Activated naive CD4-positive, alpha-beta T cell treated with anti-CD3 and anti-CD28 coated beads, Interleukin-2, amount 10 ng/mL, durations not matched to agents 7 days and 5 days (primary cell): ENCODE measurements at regions not wholly inside any gene's neighbourhood (a gene's known extent, or its start where the extent isn't known, plus 50 kb on each side); places are given as distances from the start of the nearest gene placed in this dataset.
"Not testable (repeated sequence)": the region's sequence is repeated elsewhere in the genome, so short reads cannot be mapped to it uniquely, and the experiment has no call there.

Experiments
- CTCF ChIA-PET: fragments of 350-600 bp; sonication (Branson Sonifier 250); formaldehyde crosslinking; loops from one replicate; lab custom pipeline; 2021; ENCODE audit warnings: antibody characterized with exemption; lab: Charles Lee
- DNase-seq: peaks from one replicate; pipeline ENCODE4 v3.0.0-alpha.2; 2020
- H3K27ac Mint-ChIP-seq: one replicate; pipeline ENCODE4 v1.8.0; 2021; ENCODE audit warnings: mild to moderate bottlenecking, moderate library complexity, mixed read lengths
- H3K27me3 Mint-ChIP-seq: one replicate; pipeline ENCODE4 v1.8.0; 2021; ENCODE audit warnings: mild to moderate bottlenecking, mixed read lengths
- H3K36me3 Mint-ChIP-seq: one replicate; pipeline ENCODE4 v1.8.0; 2021; ENCODE audit warnings: mixed read lengths
- H3K4me1 Mint-ChIP-seq: one replicate; pipeline ENCODE4 v1.8.0; 2021; ENCODE audit warnings: mixed read lengths
- H3K4me3 Mint-ChIP-seq: one replicate; pipeline ENCODE4 v1.8.0; 2021; ENCODE audit warnings: mild to moderate bottlenecking, moderate library complexity, mixed read lengths
- H3K9me3 Mint-ChIP-seq: one replicate; pipeline ENCODE4 v1.8.0; 2021; ENCODE audit warnings: mixed read lengths

GRCh38 chr2:192535956-192536921, 341.5 kb upstream of the TMEFF2 start:
- H3K4me1 Mint-ChIP-seq, result no peaks in the 10 kb centered on the region
- CTCF ChIA-PET, result interaction anchor here (0.8 kb wide), 1 partner anchor 7 kb away, joined by 3 read pairs; no protein-coding TSS in a partner anchor
- no peak overlapping the region for H3K4me3 Mint-ChIP-seq

GRCh38 chr2:192534072-192534471, 339.3 kb upstream of the TMEFF2 start:
- CTCF ChIA-PET, result no interaction called here
- no peak overlapping the region for H3K27ac Mint-ChIP-seq
- H3K36me3 Mint-ChIP-seq, result no peaks in the 10 kb centered on the region
- H3K27me3 Mint-ChIP-seq, result no peaks in the 10 kb centered on the region
- no peak for DNase-seq
- H3K9me3 Mint-ChIP-seq, result peaks cover 2% of the 10 kb centered on the region
- H3K4me1 Mint-ChIP-seq, result no peaks in the 10 kb centered on the region
- no peak overlapping the region for H3K4me3 Mint-ChIP-seq

More at GRCh38 chr2:192535956-192536921, 341.5 kb upstream of the TMEFF2 start:
- Mint-ChIP-seq H3K36me3 (no peaks in the 10 kb centered on the region), H3K27ac (no peak overlapping the region), H3K9me3 (no peaks in the 10 kb centered on the region), H3K27me3 (no peaks in the 10 kb centered on the region)
- DNase-seq, result no peak

- DNase-seq, CTCF ChIA-PET, H3K27ac Mint-ChIP-seq, H3K27me3 Mint-ChIP-seq, H3K4me3 Mint-ChIP-seq, H3K4me1 Mint-ChIP-seq, H3K36me3 Mint-ChIP-seq: not testable (repeated sequence)
- H3K9me3 Mint-ChIP-seq, result peaks cover 14% of the 10 kb centered on the region
These were observed 330.0 kb upstream of the TMEFF2 start for GRCh38 chr2:192524642-192525251.

GRCh38 chr2:192524214-192524613, 329.5 kb upstream of the TMEFF2 start:
- DNase-seq, H3K27me3 Mint-ChIP-seq, CTCF ChIA-PET, H3K36me3 Mint-ChIP-seq, H3K4me3 Mint-ChIP-seq, H3K4me1 Mint-ChIP-seq, H3K27ac Mint-ChIP-seq: not testable (repeated sequence)
- H3K9me3 Mint-ChIP-seq, result peaks cover 14% of the 10 kb centered on the region

- Mint-ChIP-seq H3K27ac (no peak overlapping the region), H3K4me1 (no peaks in the 10 kb centered on the region)
- CTCF ChIA-PET, result no interaction called here
These were observed 321.2 kb upstream of the TMEFF2 start for GRCh38 chr2:192515937-192516336.

GRCh38 chr2:192513575-192513974, 318.8 kb upstream of the TMEFF2 start:
- Mint-ChIP-seq H3K9me3 (no peaks in the 10 kb centered on the region), H3K27me3 (no peaks in the 10 kb centered on the region), H3K27ac (no peak overlapping the region), H3K4me3 (no peak overlapping the region), H3K4me1 (no peaks in the 10 kb centered on the region), H3K36me3 (no peaks in the 10 kb centered on the region)
- no peak for DNase-seq
- CTCF ChIA-PET, result no interaction called here

More at GRCh38 chr2:192515937-192516336, 321.2 kb upstream of the TMEFF2 start:
- H3K36me3 Mint-ChIP-seq, result no peaks in the 10 kb centered on the region
- no peaks in the 10 kb centered on the region for H3K27me3 Mint-ChIP-seq
- DNase-seq, result no peak
- no peak overlapping the region for H3K4me3 Mint-ChIP-seq
- H3K9me3 Mint-ChIP-seq, result no peaks in the 10 kb centered on the region

- H3K27ac Mint-ChIP-seq, CTCF ChIA-PET, H3K4me3 Mint-ChIP-seq, H3K4me1 Mint-ChIP-seq, H3K9me3 Mint-ChIP-seq, H3K27me3 Mint-ChIP-seq, H3K36me3 Mint-ChIP-seq, DNase-seq: not testable (repeated sequence)
These were observed 313.2 kb upstream of the TMEFF2 start for GRCh38 chr2:192507836-192508450.

GRCh38 chr2:192500550-192501200, 305.9 kb upstream of the TMEFF2 start:
- CTCF ChIA-PET, result no interaction called here
- Mint-ChIP-seq H3K9me3 (peaks cover 2% of the 10 kb centered on the region), H3K36me3 (no peaks in the 10 kb centered on the region), H3K27ac (no peak overlapping the region), H3K4me1 (no peaks in the 10 kb centered on the region), H3K4me3 (no peak overlapping the region), H3K27me3 (no peaks in the 10 kb centered on the region)
- DNase-seq, result no peak

- no peaks in the 10 kb centered on the region for H3K4me1 Mint-ChIP-seq
- no peaks in the 10 kb centered on the region for H3K27me3 Mint-ChIP-seq
- H3K9me3 Mint-ChIP-seq, result peaks cover 2% of the 10 kb centered on the region
- DNase-seq, result no peak
- CTCF ChIA-PET, result no interaction called here
- no peaks in the 10 kb centered on the region for H3K36me3 Mint-ChIP-seq
- no peak overlapping the region for H3K27ac Mint-ChIP-seq
- H3K4me3 Mint-ChIP-seq, result no peak overlapping the region
These were observed 304.7 kb upstream of the TMEFF2 start for GRCh38 chr2:192499476-192499875.

GRCh38 chr2:192498747-192499146, 304.0 kb upstream of the TMEFF2 start:
- no peak overlapping the region for H3K4me3 Mint-ChIP-seq

GRCh38 chr2:192488158-192488557, 293.4 kb upstream of the TMEFF2 start:
- H3K27me3 Mint-ChIP-seq, H3K4me3 Mint-ChIP-seq, H3K27ac Mint-ChIP-seq, H3K36me3 Mint-ChIP-seq, H3K9me3 Mint-ChIP-seq, H3K4me1 Mint-ChIP-seq, CTCF ChIA-PET, DNase-seq: not testable (repeated sequence)

More at GRCh38 chr2:192498747-192499146, 304.0 kb upstream of the TMEFF2 start:
- CTCF ChIA-PET, result no interaction called here
- no peak for DNase-seq
- Mint-ChIP-seq H3K4me1 (no peaks in the 10 kb centered on the region), H3K27ac (no peak overlapping the region), H3K9me3 (peaks cover 2% of the 10 kb centered on the region), H3K27me3 (no peaks in the 10 kb centered on the region), H3K36me3 (no peaks in the 10 kb centered on the region)

- no peak overlapping the region for H3K27ac Mint-ChIP-seq
These were observed 292.9 kb upstream of the TMEFF2 start for GRCh38 chr2:192487636-192488035.

GRCh38 chr2:192484903-192485302, 290.2 kb upstream of the TMEFF2 start:
- H3K4me3 Mint-ChIP-seq, result no peak overlapping the region
- H3K27ac Mint-ChIP-seq, result no peak overlapping the region
- no peak for DNase-seq
- no peaks in the 10 kb centered on the region for H3K27me3 Mint-ChIP-seq
- H3K9me3 Mint-ChIP-seq, result peaks cover 2% of the 10 kb centered on the region
- no peaks in the 10 kb centered on the region for H3K4me1 Mint-ChIP-seq
- H3K36me3 Mint-ChIP-seq, result no peaks in the 10 kb centered on the region
- CTCF ChIA-PET, result no interaction called here

More at GRCh38 chr2:192487636-192488035, 292.9 kb upstream of the TMEFF2 start:
- H3K4me3 Mint-ChIP-seq, result no peak overlapping the region
- H3K9me3 Mint-ChIP-seq, result peaks cover 2% of the 10 kb centered on the region
- CTCF ChIA-PET, result no interaction called here
- H3K36me3 Mint-ChIP-seq, result no peaks in the 10 kb centered on the region
- H3K4me1 Mint-ChIP-seq, result no peaks in the 10 kb centered on the region
- DNase-seq, result no peak
- no peaks in the 10 kb centered on the region for H3K27me3 Mint-ChIP-seq

- Mint-ChIP-seq H3K9me3 (no peaks in the 10 kb centered on the region), H3K27ac (no peak overlapping the region), H3K4me1 (no peaks in the 10 kb centered on the region), H3K36me3 (no peaks in the 10 kb centered on the region), H3K4me3 (no peak overlapping the region), H3K27me3 (no peaks in the 10 kb centered on the region)
- DNase-seq, result no peak
- CTCF ChIA-PET, result no interaction called here
These were observed 286.3 kb upstream of the TMEFF2 start for GRCh38 chr2:192480984-192481383.
